ENCODE measurements at regions not wholly inside any gene's neighbourhood (a gene's known extent, or its start where the extent isn't known, plus 50 kb on each side); places are given as distances from the start of the nearest gene placed in this dataset.

DNA sequence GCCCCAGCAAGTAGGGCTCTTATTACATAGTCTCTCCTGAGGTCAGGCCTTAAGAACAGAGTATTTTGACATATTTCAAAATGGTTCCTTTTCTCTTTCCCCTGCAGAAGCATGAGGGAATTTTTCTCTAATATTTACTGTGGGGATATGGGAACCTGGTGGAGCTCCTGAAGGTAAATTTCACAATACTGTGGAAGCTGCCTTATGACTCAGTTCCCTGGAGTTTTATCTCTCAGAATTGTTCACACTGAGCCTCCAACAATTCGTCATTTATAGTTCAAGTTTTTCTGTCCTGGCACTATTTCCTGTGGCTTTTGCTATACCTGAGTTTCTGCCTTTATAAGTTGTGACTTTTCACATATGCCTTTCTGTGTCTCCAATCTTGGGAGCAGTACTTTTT is 607.2 kb upstream of the NDST4 start:
- Mint-ChIP-seq H3K36me3 (ENCODE audit: low read depth) (no peaks in the 10 kb centered on the region), H3K9me3 (no peaks in the 10 kb centered on the region), H3K27me3 (no peaks in the 10 kb centered on the region), H3K4me1 (no peaks in the 10 kb centered on the region), H3K4me3 (no peak overlapping the region), H3K27ac (no peak overlapping the region)
- POLR2A ChIA-PET: no interaction called here
- CTCF ChIA-PET: no interaction called here
- TF ChIP-seq, protein P1, sequence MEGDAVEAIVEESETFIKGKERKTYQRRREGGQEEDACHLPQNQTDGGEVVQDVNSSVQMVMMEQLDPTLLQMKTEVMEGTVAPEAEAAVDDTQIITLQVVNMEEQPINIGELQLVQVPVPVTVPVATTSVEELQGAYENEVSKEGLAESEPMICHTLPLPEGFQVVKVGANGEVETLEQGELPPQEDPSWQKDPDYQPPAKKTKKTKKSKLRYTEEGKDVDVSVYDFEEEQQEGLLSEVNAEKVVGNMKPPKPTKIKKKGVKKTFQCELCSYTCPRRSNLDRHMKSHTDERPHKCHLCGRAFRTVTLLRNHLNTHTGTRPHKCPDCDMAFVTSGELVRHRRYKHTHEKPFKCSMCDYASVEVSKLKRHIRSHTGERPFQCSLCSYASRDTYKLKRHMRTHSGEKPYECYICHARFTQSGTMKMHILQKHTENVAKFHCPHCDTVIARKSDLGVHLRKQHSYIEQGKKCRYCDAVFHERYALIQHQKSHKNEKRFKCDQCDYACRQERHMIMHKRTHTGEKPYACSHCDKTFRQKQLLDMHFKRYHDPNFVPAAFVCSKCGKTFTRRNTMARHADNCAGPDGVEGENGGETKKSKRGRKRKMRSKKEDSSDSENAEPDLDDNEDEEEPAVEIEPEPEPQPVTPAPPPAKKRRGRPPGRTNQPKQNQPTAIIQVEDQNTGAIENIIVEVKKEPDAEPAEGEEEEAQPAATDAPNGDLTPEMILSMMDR (IDR thresholded peaks at IDR 0.05): no peak
- ATAC-seq (ENCODE audit: low read depth): no peak
- no peak for DNase-seq
- intact Hi-C loops (cut with micrococcal nuclease): no loop called here

DNA sequence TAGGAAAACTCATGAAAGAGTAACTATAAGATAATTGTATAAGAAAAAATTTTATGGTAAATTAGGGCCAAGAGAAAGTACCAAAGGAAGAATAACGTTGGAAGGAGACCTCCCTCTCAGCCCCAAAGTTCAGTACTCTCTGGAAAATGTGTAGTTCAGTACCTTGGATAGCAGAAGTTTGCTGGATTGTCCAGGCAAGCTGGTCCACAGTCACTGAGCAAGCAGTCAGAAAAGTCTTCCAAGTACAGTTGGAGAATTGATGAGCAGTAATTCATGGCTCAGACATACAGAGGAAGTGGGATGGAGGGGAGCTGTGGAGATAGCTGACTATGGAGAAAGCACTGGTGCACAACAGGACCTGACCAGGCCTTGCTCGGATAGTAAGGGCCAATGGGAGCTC is 598.2 kb upstream of the NDST4 start:
- intact Hi-C loops (cut with micrococcal nuclease): no loop called here
- H3K4me3 Mint-ChIP-seq: no peak overlapping the region
- H3K9me3 Mint-ChIP-seq: no peaks in the 10 kb centered on the region
- no peak overlapping the region for H3K27ac Mint-ChIP-seq
- ChIA-PET POLR2A (no interaction called here), CTCF (no interaction called here)
- no peak for ATAC-seq (ENCODE audit: low read depth)
- H3K36me3 Mint-ChIP-seq (ENCODE audit: low read depth): no peaks in the 10 kb centered on the region
- no peak for DNase-seq
- no peaks in the 10 kb centered on the region for H3K27me3 Mint-ChIP-seq
- TF ChIP-seq, protein P1 (IDR thresholded peaks at IDR 0.05): no peak
- no peaks in the 10 kb centered on the region for H3K4me1 Mint-ChIP-seq

DNA sequence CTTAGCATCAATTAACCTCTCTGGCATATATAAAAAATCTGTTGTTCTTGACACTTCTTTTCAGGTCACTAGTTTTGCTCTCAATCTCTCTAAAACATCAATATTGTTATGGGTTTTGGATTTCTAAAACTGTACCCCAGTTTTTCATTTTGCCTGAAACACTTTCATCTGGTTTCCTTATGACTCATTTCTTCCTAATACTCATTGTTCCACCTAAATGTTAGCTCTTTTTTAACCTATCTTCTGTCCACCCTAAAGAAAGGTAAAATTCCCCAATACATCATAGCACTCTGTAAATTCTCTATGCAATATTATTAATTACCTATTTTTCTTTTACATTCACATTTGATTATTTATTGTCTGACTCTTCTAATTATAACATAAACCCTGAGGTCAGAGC is 575.5 kb upstream of the NDST4 start:
- no peak for ATAC-seq (ENCODE audit: low read depth)
- no peak overlapping the region for H3K4me3 Mint-ChIP-seq
- POLR2A ChIA-PET: no interaction called here
- CTCF ChIA-PET: no interaction called here
- TF ChIP-seq, protein P1 (IDR thresholded peaks at IDR 0.05): no peak
- H3K27me3 Mint-ChIP-seq: no peaks in the 10 kb centered on the region
- intact Hi-C loops (cut with micrococcal nuclease): no loop called here
- H3K9me3 Mint-ChIP-seq: no peaks in the 10 kb centered on the region
- H3K4me1 Mint-ChIP-seq: no peaks in the 10 kb centered on the region
- DNase-seq: no peak
- H3K36me3 Mint-ChIP-seq (ENCODE audit: low read depth): no peaks in the 10 kb centered on the region
- H3K27ac Mint-ChIP-seq: no peak overlapping the region

DNA sequence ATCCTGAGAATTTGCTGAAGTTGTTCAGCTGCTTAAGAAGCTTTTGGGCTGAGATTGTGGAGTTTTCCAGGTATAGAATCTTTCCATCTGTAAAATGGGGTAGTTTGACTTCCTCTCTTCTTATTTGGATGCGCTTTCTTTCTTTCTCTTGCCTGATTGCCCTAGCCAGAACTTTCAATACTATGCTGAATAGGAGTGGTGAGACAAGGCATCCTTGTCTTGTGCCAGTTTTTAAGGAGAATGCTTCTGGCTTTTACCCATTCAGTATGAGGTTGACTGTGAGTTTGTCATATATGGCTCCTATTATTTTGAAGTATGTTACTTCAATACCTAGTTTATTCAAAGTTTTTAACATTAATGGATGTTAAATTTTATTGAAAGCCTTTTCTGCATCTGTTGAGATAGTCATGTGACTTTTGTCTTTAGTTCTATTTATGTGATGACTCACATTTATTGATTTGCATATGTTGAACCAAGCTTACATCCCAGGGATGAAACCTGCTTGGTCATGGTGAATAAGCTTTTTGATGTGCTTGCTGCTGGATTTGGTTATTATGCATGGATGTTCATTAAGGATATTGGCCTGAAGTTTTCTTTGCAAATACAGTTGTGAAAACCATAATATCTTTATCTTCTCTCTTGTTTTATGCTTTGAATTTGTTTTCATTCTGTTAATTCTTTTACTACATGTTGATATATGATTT is 573.8 kb upstream of the NDST4 start:
- no peaks in the 10 kb centered on the region for H3K4me1 Mint-ChIP-seq
- no peak overlapping the region for H3K27ac Mint-ChIP-seq
- DNase-seq (no peak), ATAC-seq (ENCODE audit: low read depth) (no peak)
- CTCF ChIA-PET: no interaction called here
- no peaks in the 10 kb centered on the region for H3K27me3 Mint-ChIP-seq
- H3K9me3 Mint-ChIP-seq: no peaks in the 10 kb centered on the region
- intact Hi-C loops (cut with micrococcal nuclease): no loop called here
- no peak overlapping the region for H3K4me3 Mint-ChIP-seq
- TF ChIP-seq, protein P1 (IDR thresholded peaks at IDR 0.05): no peak
- no peaks in the 10 kb centered on the region for H3K36me3 Mint-ChIP-seq (ENCODE audit: low read depth)
- POLR2A ChIA-PET: no interaction called here

DNA sequence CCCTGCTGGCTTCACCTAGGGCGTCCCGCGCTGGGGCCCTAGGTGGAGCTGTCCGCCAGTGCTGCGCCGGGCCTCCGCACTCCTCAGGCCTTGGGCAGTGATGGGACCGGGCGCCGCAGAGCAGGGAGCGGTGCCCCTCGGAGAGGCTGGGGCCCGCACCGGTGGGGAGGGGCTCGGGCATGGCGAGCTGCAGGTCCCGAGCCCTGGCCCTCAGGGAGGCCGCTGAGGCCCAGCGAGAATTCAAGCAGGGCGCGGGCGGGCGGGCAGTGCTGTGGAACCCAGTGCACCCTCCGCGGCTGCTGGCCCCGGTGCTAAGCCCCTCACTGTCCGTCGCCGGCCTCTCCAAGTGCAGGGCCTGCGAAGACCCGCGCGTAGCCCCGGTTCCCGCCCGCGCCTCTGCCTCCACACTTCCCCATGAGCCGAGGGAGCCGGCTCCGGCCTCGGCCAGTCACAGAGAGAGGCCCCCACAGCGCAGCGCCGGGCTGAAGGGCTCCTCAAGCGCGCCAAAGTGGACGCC is 565.1 kb upstream of the NDST4 start:
- DNase-seq (no peak), ATAC-seq (ENCODE audit: low read depth) (no peak)
- no peaks in the 10 kb centered on the region for H3K27me3 Mint-ChIP-seq
- H3K4me1 Mint-ChIP-seq: no peaks in the 10 kb centered on the region
- intact Hi-C loops (cut with micrococcal nuclease): no loop called here
- H3K9me3 Mint-ChIP-seq: peaks cover 2% of the 10 kb centered on the region
- ChIA-PET POLR2A (no interaction called here), CTCF (no interaction called here)
- H3K27ac Mint-ChIP-seq: no peak overlapping the region
- no peak overlapping the region for H3K4me3 Mint-ChIP-seq
- TF ChIP-seq, protein P1 (IDR thresholded peaks at IDR 0.05): no peak
- H3K36me3 Mint-ChIP-seq (ENCODE audit: low read depth): no peaks in the 10 kb centered on the region
